SK-N-SH (cell line): ENCODE measurements at regions not wholly inside any gene's neighbourhood (a gene's known extent, or its start where the extent isn't known, plus 50 kb on each side); places are given as distances from the start of the nearest gene placed in this dataset.

Source experiments
- CTCF ChIA-PET: fragments of 300-600, 350-600 bp; formaldehyde crosslinking; extraction: SDS; loops from one replicate; lab custom pipeline; 2021; lab: Yijun Ruan, JAX
- POLR2A ChIA-PET: fragments of 350-600 bp; sonication (Branson Sonifier 250); formaldehyde crosslinking; extraction: SDS; loops from one replicate; lab custom pipeline; 2020; ENCODE audit warnings: antibody characterized with exemption, inconsistent platforms; lab: Yijun Ruan, JAX
- DNase-seq: peaks from one replicate; pipeline ENCODE4 v3.0.0; 2012
- H2AFZ ChIP-seq: fragments of 200-600 bp; sonication (generic); 2 replicates; pipeline ENCODE4 v1.8.1; 2016; ENCODE audit warnings: antibody characterized with exemption, mild to moderate bottlenecking, low read depth
- H3F3A ChIP-seq: fragments of 200-600 bp; sonication (generic); replicated peaks from 2 replicates; pipeline ENCODE3; 2016; ENCODE audit warnings: antibody characterized with exemption, mild to moderate bottlenecking; ENCODE audit not compliant: insufficient read depth
- H3K27ac ChIP-seq, 2 experiments: fragments of 200-500 bp in 1 of 2; fragments of 200-600 bp in 1 of 2; sonication (Bioruptor generic) in 1 of 2; sonication (generic), shearing (Covaris generic) in 1 of 2; 2 replicates each; pipeline versions ENCODE4 v1.5.1 to v1.6.1; 2014 to 2016; ENCODE audit warnings: low read depth in 2 of 2, inconsistent platforms in 1 of 2, low read length in 1 of 2, mild to moderate bottlenecking in 1 of 2, mixed read lengths in 1 of 2
- H3K27me3 ChIP-seq: fragments of 200-600 bp; sonication (generic), shearing (Covaris generic); 2 replicates; pipeline ENCODE4 v1.6.1; 2016; ENCODE audit warnings: mixed run types; ENCODE audit not compliant: insufficient read depth
- H3K36me3 ChIP-seq, 2 experiments: fragments of 200-500 bp in 1 of 2; fragments of 200-600 bp in 1 of 2; sonication (Bioruptor generic) in 1 of 2; sonication (generic) in 1 of 2; replicated peaks in 1 of 2; 2 replicates each; pipeline versions ENCODE3 to v1.5.1; 2014 to 2016; ENCODE audit warnings: low read length in 1 of 2, mild to moderate bottlenecking in 1 of 2; ENCODE audit not compliant: insufficient read depth in 2 of 2, control insufficient read depth in 1 of 2
- H3K4me1 ChIP-seq, 2 experiments: fragments of 200-500 bp in 1 of 2; fragments of 200-600 bp in 1 of 2; sonication (Bioruptor generic) in 1 of 2; sonication (generic), shearing (Covaris generic) in 1 of 2; 2 replicates each; pipeline versions ENCODE4 v1.5.1 to v1.6.1; 2014 to 2016; ENCODE audit warnings: low read depth in 1 of 2, low read length in 1 of 2, mixed run types in 1 of 2; ENCODE audit not compliant: insufficient read depth in 2 of 2, control insufficient read depth in 1 of 2
- H3K4me2 ChIP-seq: fragments of 200-600 bp; sonication (generic), shearing (Covaris generic); 2 replicates; pipeline ENCODE4 v1.6.1; 2017; ENCODE audit warnings: mixed run types
- H3K4me3 ChIP-seq, 2 experiments: fragments of 200-500 bp in 1 of 2; fragments of 200-600 bp in 1 of 2; sonication (Bioruptor generic) in 1 of 2; sonication (generic), shearing (Covaris generic) in 1 of 2; 2 replicates each; pipeline versions ENCODE4 v1.5.1 to v1.8.1; 2014 to 2016; ENCODE audit warnings: low read depth in 2 of 2, inconsistent platforms in 1 of 2, low read length in 1 of 2, mild to moderate bottlenecking in 1 of 2, mixed read lengths in 1 of 2, moderate library complexity in 1 of 2
- H3K79me2 ChIP-seq: fragments of 200-600 bp; sonication (generic); 2 replicates; pipeline ENCODE4 v1.8.1; 2017; ENCODE audit warnings: mild to moderate bottlenecking; ENCODE audit not compliant: insufficient read depth
- H3K9ac ChIP-seq: fragments of 200-600 bp; sonication (generic); 2 replicates; pipeline ENCODE4 v1.6.1; 2017; ENCODE audit warnings: mixed run types
- H3K9me2 ChIP-seq: fragments of 200-600 bp; sonication (generic); 2 replicates; pipeline ENCODE4 v1.6.1; 2017; ENCODE audit warnings: mixed run types
- H3K9me3 ChIP-seq: fragments of 200-600 bp; sonication (generic); 2 replicates; pipeline ENCODE4 v1.6.1; 2017; ENCODE audit warnings: mixed run types, mild to moderate bottlenecking, moderate library complexity
- H4K20me1 ChIP-seq: fragments of 200-600 bp; sonication (generic); 2 replicates; pipeline ENCODE4 v1.6.1; 2017; ENCODE audit warnings: mild to moderate bottlenecking, mixed run types; ENCODE audit not compliant: insufficient read depth
- CHD2 ChIP-seq: fragments of 150-350 bp; IDR thresholded peaks from 2 replicates; pipeline ENCODE4 v1.6.1; 2018; ENCODE audit warnings: low read length; ENCODE audit not compliant: partially characterized antibody
- FOXJ3 ChIP-seq: sonication (generic); formaldehyde crosslinking; IDR thresholded peaks from 2 replicates; pipeline ENCODE4 v1.5.1; 2020; ENCODE audit warnings: mild to moderate bottlenecking, missing genetic modification reagents
- POLR2AphosphoS5 ChIP-seq: IDR thresholded peaks from 2 replicates; pipeline ENCODE4 v1.6.1; 2012; ENCODE audit warnings: low read depth, low read length
- RAD21 ChIP-seq: IDR thresholded peaks from 2 replicates; pipeline ENCODE4 v1.6.1; 2012; ENCODE audit warnings: mild to moderate bottlenecking, low read length
- TCF12 ChIP-seq: IDR thresholded peaks from 2 replicates; pipeline ENCODE4 v1.4.0; 2012
- TEAD4 ChIP-seq: IDR thresholded peaks from 2 replicates; pipeline ENCODE4 v1.4.0; 2012; ENCODE audit warnings: mild to moderate bottlenecking, borderline replicate concordance; ENCODE audit not compliant: insufficient read depth
- WGBS: methylation state at CpG from one replicate; pipeline ENCODE4 v1.1.6; 2017; ENCODE audit warnings: low lambda C conversion rate; 5-methylcytosine and 5-hydroxymethylcytosine counted together
- TF ChIP-seq, protein P1 (sequence below): IDR thresholded peaks from 2 replicates; pipeline ENCODE4 v1.4.0; 2012; ENCODE audit warnings: low read depth, borderline replicate concordance
- TF ChIP-seq, protein P2 (sequence below): IDR thresholded peaks from 2 replicates; pipeline ENCODE4 v1.4.0; 2012; ENCODE audit warnings: low read depth, borderline replicate concordance
- TF ChIP-seq, protein P3 (sequence below): IDR thresholded peaks from 2 replicates; pipeline ENCODE4 v1.4.0; 2012; ENCODE audit warnings: low read depth

GRCh38 chr2:176493226-176493825, 224.1 kb downstream of the MTX2 start:
- H3K36me3 ChIP-seq = no peaks in the 10 kb centered on the region
- 92% methylated on average over 7 of the region's 7 CpGs for WGBS
- H3K9me3 ChIP-seq = no peaks in the 10 kb centered on the region
- no peaks in the 10 kb centered on the region for H3K27me3 ChIP-seq
- TF ChIP-seq POLR2AphosphoS5 (no peak), CHD2 (no peak), FOXJ3 (CRISPR knock-in tag) (no peak), RAD21 (no peak), TEAD4 (no peak), TCF12 (no peak)
- TF ChIP-seq, protein P1, sequence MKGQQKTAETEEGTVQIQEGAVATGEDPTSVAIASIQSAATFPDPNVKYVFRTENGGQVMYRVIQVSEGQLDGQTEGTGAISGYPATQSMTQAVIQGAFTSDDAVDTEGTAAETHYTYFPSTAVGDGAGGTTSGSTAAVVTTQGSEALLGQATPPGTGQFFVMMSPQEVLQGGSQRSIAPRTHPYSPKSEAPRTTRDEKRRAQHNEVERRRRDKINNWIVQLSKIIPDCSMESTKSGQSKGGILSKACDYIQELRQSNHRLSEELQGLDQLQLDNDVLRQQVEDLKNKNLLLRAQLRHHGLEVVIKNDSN = no peak
- TF ChIP-seq, protein P2, sequence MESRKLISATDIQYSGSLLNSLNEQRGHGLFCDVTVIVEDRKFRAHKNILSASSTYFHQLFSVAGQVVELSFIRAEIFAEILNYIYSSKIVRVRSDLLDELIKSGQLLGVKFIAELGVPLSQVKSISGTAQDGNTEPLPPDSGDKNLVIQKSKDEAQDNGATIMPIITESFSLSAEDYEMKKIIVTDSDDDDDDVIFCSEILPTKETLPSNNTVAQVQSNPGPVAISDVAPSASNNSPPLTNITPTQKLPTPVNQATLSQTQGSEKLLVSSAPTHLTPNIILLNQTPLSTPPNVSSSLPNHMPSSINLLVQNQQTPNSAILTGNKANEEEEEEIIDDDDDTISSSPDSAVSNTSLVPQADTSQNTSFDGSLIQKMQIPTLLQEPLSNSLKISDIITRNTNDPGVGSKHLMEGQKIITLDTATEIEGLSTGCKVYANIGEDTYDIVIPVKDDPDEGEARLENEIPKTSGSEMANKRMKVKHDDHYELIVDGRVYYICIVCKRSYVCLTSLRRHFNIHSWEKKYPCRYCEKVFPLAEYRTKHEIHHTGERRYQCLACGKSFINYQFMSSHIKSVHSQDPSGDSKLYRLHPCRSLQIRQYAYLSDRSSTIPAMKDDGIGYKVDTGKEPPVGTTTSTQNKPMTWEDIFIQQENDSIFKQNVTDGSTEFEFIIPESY = no peak
- no peak overlapping the region for H3K9ac ChIP-seq
- POLR2A ChIA-PET = no interaction called here
- CTCF ChIA-PET = no interaction called here
- H3K9me2 ChIP-seq = no peaks in the 10 kb centered on the region
- H3K4me1 ChIP-seq = peaks cover 6 to 10% of the 10 kb centered on the region in 2 experiments; a peak in 3 of 4 replicates
- peaks cover 15% of the 10 kb centered on the region for H3F3A ChIP-seq
- H3K79me2 ChIP-seq = no peaks in the 10 kb centered on the region
- no peak overlapping the region for H3K4me2 ChIP-seq
- no peak for DNase-seq
- H4K20me1 ChIP-seq = no peaks in the 10 kb centered on the region
- H3K4me3 ChIP-seq = no peak overlapping the region
- no peak overlapping the region for H3K27ac ChIP-seq
- H2AFZ ChIP-seq = no peak overlapping the region

DNA sequence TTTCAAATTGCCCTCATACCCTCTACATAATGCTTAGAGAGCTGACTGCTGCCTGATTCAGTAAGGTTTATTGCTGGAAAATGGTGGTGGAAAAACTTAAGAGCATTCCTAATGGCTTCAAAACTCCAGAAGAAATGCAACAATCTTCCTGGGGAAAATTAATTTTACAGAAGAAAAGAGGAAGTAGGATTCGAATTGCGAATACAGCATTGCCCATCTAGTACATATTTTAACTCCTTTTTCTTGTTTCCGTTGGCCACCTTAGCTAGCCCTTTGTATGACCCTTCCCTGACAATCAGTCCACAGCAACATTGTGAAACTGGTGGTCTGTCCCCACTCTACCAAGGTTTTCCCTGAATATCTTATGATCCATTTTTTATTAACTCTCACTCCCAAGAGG, 224.7 kb downstream of the MTX2 start:
- no peak for DNase-seq
- H3K4me3 ChIP-seq = no peak overlapping the region
- POLR2A ChIA-PET = no interaction called here
- no peak overlapping the region for H2AFZ ChIP-seq
- no peak overlapping the region for H3K4me2 ChIP-seq
- H3K4me1 ChIP-seq = peaks cover 6 to 10% of the 10 kb centered on the region in 2 experiments; a peak in 3 of 4 replicates
- WGBS = 83% methylated on average over 3 of the region's 3 CpGs
- no peak overlapping the region for H3K27ac ChIP-seq
- H3K36me3 ChIP-seq = no peaks in the 10 kb centered on the region
- CTCF ChIA-PET = no interaction called here
- TF ChIP-seq CHD2 = no peak
- TF ChIP-seq, protein P3, sequence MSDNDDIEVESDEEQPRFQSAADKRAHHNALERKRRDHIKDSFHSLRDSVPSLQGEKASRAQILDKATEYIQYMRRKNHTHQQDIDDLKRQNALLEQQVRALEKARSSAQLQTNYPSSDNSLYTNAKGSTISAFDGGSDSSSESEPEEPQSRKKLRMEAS = no peak
- no peaks in the 10 kb centered on the region for H4K20me1 ChIP-seq
- no peaks in the 10 kb centered on the region for H3K9me2 ChIP-seq
- H3F3A ChIP-seq = peaks cover 15% of the 10 kb centered on the region
- no peaks in the 10 kb centered on the region for H3K27me3 ChIP-seq
- no peak overlapping the region for H3K9ac ChIP-seq
- H3K9me3 ChIP-seq = no peaks in the 10 kb centered on the region
- no peaks in the 10 kb centered on the region for H3K79me2 ChIP-seq
